ENCODE measurements at regions not wholly inside any gene's neighbourhood (a gene's known extent, or its start where the extent isn't known, plus 50 kb on each side); places are given as distances from the start of the nearest gene placed in this dataset.

DNA sequence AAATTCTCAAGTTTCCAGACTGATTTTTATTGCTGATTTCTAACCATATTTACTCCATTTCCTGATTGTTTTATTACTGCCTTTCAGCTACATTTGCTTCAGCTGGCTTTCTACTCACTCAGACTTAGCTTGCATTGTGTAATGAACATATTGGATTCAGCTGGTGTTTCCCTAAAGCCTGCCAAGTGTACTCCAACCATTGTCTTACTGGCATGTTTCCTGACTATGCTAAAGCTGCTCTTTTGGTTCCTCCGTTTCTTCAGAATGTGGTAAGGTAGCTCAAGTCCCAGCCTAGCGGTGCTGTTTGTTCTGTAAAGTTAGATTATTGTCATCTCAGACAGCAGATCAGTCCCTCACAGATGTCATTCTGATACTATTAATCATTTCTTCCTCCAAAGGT is 53.1 kb upstream of the GLRA2 start:
- DNase-seq (ENCODE audit: low read depth): peak; percentile 47
- no peak overlapping the region for H3K4me3 ChIP-seq (ENCODE audit: control insufficient read depth, low read depth, low read length)
- TF ChIP-seq CTCF (conservative IDR thresholded peaks at IDR 0.05; ENCODE audit: control insufficient read depth, insufficient read depth, low read depth, low read length): no peak

GRCh38 chrX:14449773-14450172 is 79.6 kb upstream of the GLRA2 start:
- H3K4me3 ChIP-seq (ENCODE audit: control insufficient read depth, low read depth, low read length): no peak overlapping the region
- no peak for DNase-seq (ENCODE audit: low read depth)
- TF ChIP-seq CTCF (conservative IDR thresholded peaks at IDR 0.05; ENCODE audit: control insufficient read depth, insufficient read depth, low read depth, low read length): no peak

GRCh38 chrX:14448406-14448805 is 80.9 kb upstream of the GLRA2 start:
- H3K4me3 ChIP-seq (ENCODE audit: control insufficient read depth, low read depth, low read length): no peak overlapping the region
- no peak for TF ChIP-seq CTCF (conservative IDR thresholded peaks at IDR 0.05; ENCODE audit: control insufficient read depth, insufficient read depth, low read depth, low read length)
- no peak for DNase-seq (ENCODE audit: low read depth)

GRCh38 chrX:14440106-14440505 is 89.2 kb upstream of the GLRA2 start:
- DNase-seq (ENCODE audit: low read depth): no peak
- TF ChIP-seq CTCF (conservative IDR thresholded peaks at IDR 0.05; ENCODE audit: control insufficient read depth, insufficient read depth, low read depth, low read length): no peak

GRCh38 chrX:14427614-14428013 is 101.7 kb upstream of the GLRA2 start:
- TF ChIP-seq CTCF (conservative IDR thresholded peaks at IDR 0.05; ENCODE audit: control insufficient read depth, insufficient read depth, low read depth, low read length): no peak
- no peak overlapping the region for H3K4me3 ChIP-seq (ENCODE audit: control insufficient read depth, low read depth, low read length)
- no peak for DNase-seq (ENCODE audit: low read depth)

More at GRCh38 chrX:14440106-14440505, 89.2 kb upstream of the GLRA2 start:
- H3K4me3 ChIP-seq (ENCODE audit: control insufficient read depth, low read depth, low read length): no peak overlapping the region

GRCh38 chrX:14420841-14421240 is 108.5 kb upstream of the GLRA2 start:
- no peak for TF ChIP-seq CTCF (conservative IDR thresholded peaks at IDR 0.05; ENCODE audit: control insufficient read depth, insufficient read depth, low read depth, low read length)
- peak; percentile 10 for DNase-seq (ENCODE audit: low read depth)
- H3K4me3 ChIP-seq (ENCODE audit: control insufficient read depth, low read depth, low read length): no peak overlapping the region

DNA sequence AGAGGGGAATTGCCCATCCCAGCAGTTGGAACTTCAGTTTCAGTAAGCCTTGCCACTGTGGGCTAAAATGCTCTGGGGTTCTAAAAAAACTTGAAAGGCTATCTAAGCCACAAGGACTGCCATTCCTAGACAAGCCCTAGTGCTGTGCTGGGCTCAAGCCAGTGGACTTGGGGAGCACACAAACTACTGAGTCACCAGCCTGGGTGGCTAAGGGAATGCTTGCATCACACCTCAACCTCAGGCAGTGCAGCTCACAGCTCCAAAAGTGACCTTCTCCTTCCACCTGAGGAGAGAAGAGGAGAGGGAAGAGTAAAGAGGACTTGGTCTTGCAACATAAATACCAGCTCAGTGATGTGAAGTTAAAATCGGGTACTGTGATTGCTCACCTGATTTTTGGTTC is 116.7 kb upstream of the GLRA2 start:
- peak; percentile 11 for DNase-seq (ENCODE audit: low read depth)
- H3K4me3 ChIP-seq (ENCODE audit: control insufficient read depth, low read depth, low read length): no peak overlapping the region
- TF ChIP-seq CTCF (conservative IDR thresholded peaks at IDR 0.05; ENCODE audit: control insufficient read depth, insufficient read depth, low read depth, low read length): no peak

All from fibroblast of mammary gland (primary cell).